NCI-H82 treated with DMSO at 0.1 percent for 48 hours (cell line): ENCODE measurements at regions not wholly inside any gene's neighbourhood (a gene's known extent, or its start where the extent isn't known, plus 50 kb on each side); places are given as distances from the start of the nearest gene placed in this dataset.

Source experiments
- DNase-seq: peaks from one replicate; lab custom pipeline; 2025; ENCODE audit not compliant: unreplicated experiment; lab: John Stamatoyannopoulos, UW

DNA sequence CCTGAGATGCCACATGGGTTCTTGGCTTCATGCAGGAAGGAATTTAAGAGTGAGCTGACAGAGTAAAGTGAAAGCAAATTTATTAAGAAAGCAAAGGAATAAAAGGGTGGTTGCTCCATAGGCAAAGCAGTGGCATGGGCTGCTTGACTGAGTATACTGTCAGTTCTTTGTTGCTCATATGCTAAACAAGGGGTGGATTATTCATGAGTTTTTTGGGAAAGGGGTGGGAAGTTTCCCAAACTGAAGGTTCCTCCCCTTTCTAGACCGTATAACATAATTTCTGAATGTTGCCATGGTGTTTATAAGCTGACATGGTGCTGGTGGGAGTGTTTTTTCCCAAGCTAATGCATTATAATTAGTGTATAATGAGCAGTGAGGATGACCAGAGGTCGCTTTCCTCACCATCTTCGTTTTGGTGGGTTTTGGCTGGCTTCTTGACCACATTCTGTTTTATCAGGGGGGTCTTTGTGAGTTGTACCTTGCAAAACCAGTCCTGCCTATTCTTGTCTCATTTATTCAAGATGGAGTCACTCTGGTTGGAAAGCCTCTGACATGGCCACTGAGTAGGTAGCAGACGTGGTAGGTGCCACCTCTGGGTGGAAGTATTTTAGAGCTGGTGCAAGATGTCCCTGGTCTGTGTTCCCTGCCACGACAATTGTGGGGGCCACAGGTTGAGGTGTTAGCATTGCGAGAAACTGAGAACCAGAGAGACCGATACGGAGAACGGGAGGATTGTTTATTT is 107.5 kb upstream of the SDK1 start:
- DNase-seq, result no peak

GRCh38 chr7:3194501-3195141 is 106.4 kb upstream of the SDK1 start:
- DNase-seq, result no peak

- no peak for DNase-seq
Observed at GRCh38 chr7:3195160-3195559, 105.9 kb upstream of the SDK1 start.

DNA sequence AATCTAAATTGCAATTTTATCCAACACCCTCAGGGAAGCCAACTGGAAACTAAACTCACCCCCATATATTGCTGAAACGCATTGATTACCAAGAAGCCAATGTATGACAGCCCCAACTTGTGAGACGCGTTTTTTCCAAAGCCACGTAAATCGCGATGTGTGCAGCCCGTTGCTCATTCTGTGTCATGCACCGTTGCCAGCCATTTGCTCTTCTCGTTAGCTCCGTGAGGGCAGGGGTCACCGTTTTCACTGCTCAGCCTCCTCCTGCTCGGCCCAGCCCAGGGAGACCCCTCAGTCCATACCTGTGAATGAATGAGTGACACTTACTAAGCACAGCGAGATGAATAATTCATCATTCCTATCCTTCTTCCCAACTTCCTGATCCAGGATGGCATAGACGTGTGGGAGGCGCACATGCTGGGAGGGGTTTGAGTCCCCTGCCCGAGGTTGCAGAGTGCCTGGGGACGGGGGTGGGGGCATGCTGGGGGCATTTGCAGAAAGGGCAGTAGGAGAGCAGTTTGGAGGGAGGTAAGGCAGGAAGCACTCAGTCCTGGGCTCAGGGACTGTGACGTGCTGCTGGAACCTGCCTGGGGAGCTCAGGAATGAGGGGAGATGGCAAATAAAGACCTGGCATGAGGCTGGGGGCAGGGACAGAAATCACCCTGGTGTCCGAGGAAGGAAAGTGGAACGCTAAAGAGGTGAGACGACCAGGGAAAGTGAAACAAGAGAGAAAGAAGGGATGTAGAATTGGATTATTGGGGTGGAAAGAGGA is 104.2 kb upstream of the SDK1 start:
- no peak for DNase-seq

- no peak for DNase-seq
Observed at GRCh38 chr7:3197567-3198213, 103.4 kb upstream of the SDK1 start.

DNA sequence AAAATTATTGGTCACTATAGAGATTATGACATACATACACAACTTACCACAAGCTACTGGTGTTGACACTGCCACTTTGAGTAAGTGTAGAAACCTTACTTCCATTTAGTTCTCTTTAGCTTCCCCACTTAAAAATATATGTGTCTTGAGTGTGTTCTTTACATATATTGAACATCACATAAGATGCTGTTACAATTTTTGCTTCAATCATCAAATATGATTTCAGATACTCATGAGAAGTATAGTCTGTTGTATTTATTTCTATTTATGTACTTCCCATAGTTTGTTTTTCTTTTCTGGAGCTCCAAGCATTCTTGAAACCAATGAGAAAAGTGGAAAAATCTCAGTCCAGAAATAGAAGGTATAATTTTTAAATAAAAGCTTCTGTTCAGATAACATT is 102.7 kb upstream of the SDK1 start:
- no peak for DNase-seq

GRCh38 chr7:3200504-3200903 is 100.5 kb upstream of the SDK1 start:
- no peak for DNase-seq

DNA sequence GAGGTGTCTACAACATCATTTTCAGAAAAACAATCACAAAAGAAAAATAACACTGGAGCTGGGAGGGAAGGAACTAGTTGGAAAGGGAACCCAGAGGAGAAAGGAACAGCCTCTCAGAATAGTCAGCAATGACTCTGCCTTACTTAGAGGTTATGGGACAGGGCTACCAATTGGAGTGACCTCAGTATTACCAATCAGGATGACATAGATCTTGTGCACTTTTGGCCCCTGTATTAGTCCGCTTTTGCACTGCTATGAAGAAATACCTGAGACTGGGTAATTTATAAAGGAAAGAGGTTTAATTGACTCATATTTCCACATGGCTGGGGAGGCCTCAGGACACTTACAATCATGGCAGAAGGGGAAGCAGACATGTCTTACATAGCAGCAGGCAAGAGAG is 99.7 kb upstream of the SDK1 start:
- no peak for DNase-seq

GRCh38 chr7:3201937-3202710 is 98.9 kb upstream of the SDK1 start:
- no peak for DNase-seq

GRCh38 chr7:3204526-3204925 is 96.5 kb upstream of the SDK1 start:
- DNase-seq, result no peak

DNA sequence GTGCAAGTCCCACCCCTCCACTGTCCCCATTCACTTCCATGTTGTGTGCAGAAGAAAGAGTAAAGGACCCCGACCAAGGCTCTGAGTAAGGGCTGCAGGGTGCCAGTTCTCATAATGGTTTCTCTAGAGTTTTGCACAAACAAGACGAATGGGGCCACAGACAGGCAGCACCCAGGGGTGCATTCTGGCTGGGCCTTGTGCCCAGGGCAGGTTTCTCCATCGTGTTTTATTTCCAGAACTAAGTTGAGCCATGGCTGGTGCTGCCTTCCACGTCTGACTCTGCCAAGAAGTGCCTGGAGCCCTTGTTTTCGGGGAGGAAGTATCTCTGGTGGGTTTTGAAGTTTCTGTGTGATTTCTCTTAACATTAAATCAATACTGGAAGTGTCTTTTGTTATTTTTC is 95.0 kb upstream of the SDK1 start:
- no peak for DNase-seq

- DNase-seq, result no peak
Observed at GRCh38 chr7:3206771-3207191, 94.3 kb upstream of the SDK1 start.

DNA sequence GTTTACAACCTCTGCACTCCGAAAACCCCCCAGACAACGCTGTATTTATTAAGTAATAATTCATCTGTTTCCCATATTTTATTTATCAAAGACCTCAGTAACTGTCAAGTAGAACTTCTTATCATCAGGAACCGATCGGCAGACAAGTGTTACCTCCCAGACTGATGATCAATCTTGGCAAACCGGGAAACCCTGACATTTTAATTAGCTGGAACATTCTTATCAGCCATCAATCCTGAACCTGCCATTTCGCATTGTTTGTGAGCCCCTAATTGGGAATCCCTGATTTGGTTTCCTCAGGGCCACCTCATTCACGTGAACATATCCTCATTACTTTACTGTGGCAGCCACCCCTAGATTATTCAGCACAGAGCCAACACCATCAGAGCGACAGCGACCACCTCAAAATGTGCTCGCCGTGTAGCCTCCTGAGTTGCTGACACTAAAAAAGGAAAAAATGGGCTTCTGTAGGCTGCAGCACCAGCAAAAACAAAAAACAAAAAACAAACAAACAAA is 93.6 kb upstream of the SDK1 start:
- no peak for DNase-seq

DNA sequence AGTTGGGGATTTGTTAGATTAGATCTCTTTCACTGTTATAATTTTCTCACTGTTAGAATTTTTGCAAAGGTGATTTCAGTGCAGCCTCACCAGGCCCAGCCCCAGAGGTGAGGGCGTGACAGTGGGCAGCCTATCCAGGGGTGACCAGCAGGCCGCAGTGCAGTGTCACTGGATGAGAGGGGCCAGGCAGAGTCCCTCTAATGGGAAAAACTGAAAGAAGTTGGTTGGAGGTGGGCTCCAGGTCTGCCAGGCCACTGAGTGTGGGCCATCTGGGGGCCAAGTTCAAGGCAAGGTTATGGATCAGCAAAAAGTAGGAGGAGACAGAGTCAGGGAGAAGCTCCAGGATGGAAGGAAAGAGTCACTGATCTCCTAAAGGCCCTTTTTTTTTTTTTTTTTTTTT is 90.5 kb upstream of the SDK1 start:
- no peak for DNase-seq

DNA sequence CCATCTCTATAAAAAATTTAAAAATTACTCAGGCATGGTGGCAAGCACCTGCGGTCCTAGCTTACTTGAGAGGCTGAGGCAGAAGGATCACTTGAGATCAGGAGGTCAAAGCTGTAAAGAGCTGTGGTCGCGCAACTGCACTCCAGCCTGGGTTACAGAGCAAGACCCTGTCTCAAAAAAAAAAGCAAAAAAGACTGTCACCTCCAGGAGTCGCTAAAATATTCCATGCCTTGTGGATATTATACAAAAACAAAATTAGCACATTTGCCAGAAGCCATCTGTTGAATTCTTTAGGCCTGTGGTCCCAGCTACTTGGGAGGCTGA is 87.0 kb upstream of the SDK1 start:
- DNase-seq, result no peak

GRCh38 chr7:3215624-3216585 is 85.1 kb upstream of the SDK1 start:
- DNase-seq, result no peak

DNA sequence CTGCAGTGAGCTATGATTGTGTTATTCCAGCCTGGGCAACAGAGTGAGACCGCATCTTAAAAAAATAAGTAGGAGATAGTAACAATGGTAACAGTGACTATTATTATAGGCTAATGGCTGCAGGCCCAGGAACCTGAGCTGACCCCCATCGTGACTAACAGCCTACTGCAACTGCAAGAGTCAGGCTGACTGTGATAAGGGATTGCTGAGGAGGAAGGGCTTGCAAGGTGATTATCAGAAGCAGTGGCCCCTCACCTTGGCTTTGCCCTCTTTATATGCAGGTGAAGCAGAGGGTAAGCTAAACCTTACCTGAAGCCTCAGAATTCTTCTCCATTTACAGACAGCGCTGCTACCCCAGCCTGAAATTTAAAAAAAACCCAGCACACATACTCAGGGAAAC is 83.9 kb upstream of the SDK1 start:
- DNase-seq, result no peak

- DNase-seq, result no peak
Observed at GRCh38 chr7:3218411-3219225, 82.4 kb upstream of the SDK1 start.
